GM12872 (cell line): ENCODE measurements at regions not wholly inside any gene's neighbourhood (a gene's known extent, or its start where the extent isn't known, plus 50 kb on each side); places are given as distances from the start of the nearest gene placed in this dataset.

Experiments
- CTCF ChIP-seq: IDR thresholded peaks from 3 replicates; pipeline ENCODE4 v1.5.1; 2011; ENCODE audit warnings: low read depth, mild to moderate bottlenecking, low read length, moderate library complexity; ENCODE audit not compliant: insufficient read depth

GRCh38 chr3:33991673-33992072 is 193.2 kb downstream of the PDCD6IP start:
- no peak for TF ChIP-seq CTCF

- TF ChIP-seq CTCF = no peak
Measured at GRCh38 chr3:33993631-33994030, 195.2 kb downstream of the PDCD6IP start.

GRCh38 chr3:33994568-33994967 is 196.1 kb downstream of the PDCD6IP start:
- no peak for TF ChIP-seq CTCF

GRCh38 chr3:34000301-34000700 is 201.9 kb downstream of the PDCD6IP start:
- no peak for TF ChIP-seq CTCF

GRCh38 chr3:34001022-34001421 is 202.6 kb downstream of the PDCD6IP start:
- no peak for TF ChIP-seq CTCF

GRCh38 chr3:34001990-34002389 is 203.6 kb downstream of the PDCD6IP start:
- TF ChIP-seq CTCF = no peak

GRCh38 chr3:34002569-34003100 is 204.2 kb downstream of the PDCD6IP start:
- no peak for TF ChIP-seq CTCF
